Fibroblast of peridontal ligament (primary cell): ENCODE measurements at regions not wholly inside any gene's neighbourhood (a gene's known extent, or its start where the extent isn't known, plus 50 kb on each side); places are given as distances from the start of the nearest gene placed in this dataset.
A peak's percentile ranks its signal among the peaks of the same experiment; 100 is the strongest.
"Not testable (repeated sequence)": the region's sequence is repeated elsewhere in the genome, so short reads cannot be mapped to it uniquely, and the experiment has no call there.

Experiments used
- DNase-seq: peaks from one replicate; pipeline ENCODE4 v3.0.0-alpha.2; 2010; ENCODE audit errors: extremely low read depth

GRCh38 chr6:165008971-165009370, 300.4 kb downstream of the C6orf118 start:
- no peak for DNase-seq

GRCh38 chr6:165002866-165003265, 306.5 kb downstream of the C6orf118 start:
- no peak for DNase-seq

GRCh38 chr6:165002358-165002757, 307.0 kb downstream of the C6orf118 start:
- no peak for DNase-seq

GRCh38 chr6:165001502-165002157, 307.8 kb downstream of the C6orf118 start:
- no peak for DNase-seq

GRCh38 chr6:164998297-164998696, 311.1 kb downstream of the C6orf118 start:
- DNase-seq, result no peak

- DNase-seq, result no peak
Measured at GRCh38 chr6:164996838-164997237, 312.6 kb downstream of the C6orf118 start.

GRCh38 chr6:164991573-164991972, 317.8 kb downstream of the C6orf118 start:
- no peak for DNase-seq

GRCh38 chr6:164990901-164991300, 318.5 kb downstream of the C6orf118 start:
- DNase-seq, result no peak

GRCh38 chr6:164982389-164982788, 327.0 kb downstream of the C6orf118 start:
- no peak for DNase-seq

GRCh38 chr6:164967102-164967501, 342.3 kb downstream of the C6orf118 start:
- DNase-seq, result no peak

- DNase-seq, result no peak
Measured at GRCh38 chr6:164962805-164963204, 346.6 kb downstream of the C6orf118 start.

GRCh38 chr6:164947164-164947563, 362.2 kb downstream of the C6orf118 start:
- no peak for DNase-seq

GRCh38 chr6:164942271-164942670, 367.1 kb downstream of the C6orf118 start:
- DNase-seq, result no peak

- DNase-seq, result not testable (repeated sequence)
Measured at GRCh38 chr6:164933238-164933794, 376.1 kb downstream of the C6orf118 start.

GRCh38 chr6:164929408-164929977, 379.9 kb downstream of the C6orf118 start:
- no peak for DNase-seq

GRCh38 chr6:164928728-164929407, 380.5 kb downstream of the C6orf118 start:
- no peak for DNase-seq

GRCh38 chr6:164928057-164928727, 381.2 kb downstream of the C6orf118 start:
- no peak for DNase-seq

GRCh38 chr6:164927288-164928056, 381.9 kb downstream of the C6orf118 start:
- DNase-seq, result peak; percentile 43

- DNase-seq, result no peak
Measured at GRCh38 chr6:164926686-164927085, 382.7 kb downstream of the C6orf118 start.

GRCh38 chr6:164925681-164926530, 383.5 kb downstream of the C6orf118 start:
- no peak for DNase-seq

GRCh38 chr6:164924674-164925073, 384.7 kb downstream of the C6orf118 start:
- DNase-seq, result no peak
